Common myeloid progenitor, CD34-positive (primary cell): ENCODE measurements at regions not wholly inside any gene's neighbourhood (a gene's known extent, or its start where the extent isn't known, plus 50 kb on each side); places are given as distances from the start of the nearest gene placed in this dataset.

Experiments used
- CTCF ChIA-PET: fragments of 350-600 bp; sonication (Branson Sonifier 250); formaldehyde crosslinking; loops from one replicate; lab custom pipeline; 2021; ENCODE audit warnings: antibody characterized with exemption; lab: Charles Lee
- POLR2A ChIA-PET: fragments of 350-600 bp; sonication (Branson Sonifier 250); formaldehyde crosslinking; loops from one replicate; lab custom pipeline; 2021; ENCODE audit warnings: antibody characterized with exemption; lab: Charles Lee
- DNase-seq, 3 donors: peaks; one replicate each; pipeline versions ENCODE4 v3.0.0 to v3.0.0-alpha.2; 2013
- H3K27ac ChIP-seq, 2 experiments: 1 replicate in 1 of 2; 2 replicates in 1 of 2; pipeline ENCODE4 v1.7.0; 2013; ENCODE audit warnings: inconsistent platforms in 2 of 2, low read length in 2 of 2, mild to moderate bottlenecking in 2 of 2, low read depth in 1 of 2, moderate library complexity in 1 of 2; ENCODE audit not compliant: severe bottlenecking in 2 of 2, insufficient read depth in 1 of 2, poor library complexity in 1 of 2
- H3K27me3 ChIP-seq, 5 experiments: replicated peaks in 2 of 5; 1 replicate in 3 of 5; 2 replicates in 2 of 5; pipeline versions ENCODE4 v1.6.1 to v1.7.0; 2013; ENCODE audit warnings: low read length in 4 of 5, mild to moderate bottlenecking in 2 of 5, moderate library complexity in 2 of 5, inconsistent platforms in 1 of 5; ENCODE audit not compliant: insufficient read depth in 5 of 5, control insufficient read depth in 4 of 5
- H3K36me3 ChIP-seq, 4 experiments: 1 replicate in 2 of 4; 2 replicates in 2 of 4; pipeline versions ENCODE4 v1.6.1 to v1.7.0; 2013; ENCODE audit warnings: low read length in 3 of 4, control low read depth in 1 of 4, mild to moderate bottlenecking in 1 of 4; ENCODE audit not compliant: control insufficient read depth in 4 of 4, insufficient read depth in 4 of 4
- H3K4me1 ChIP-seq, 4 experiments: 1 replicate in 3 of 4; 2 replicates in 1 of 4; pipeline versions ENCODE4 v1.6.1 to v1.7.1; 2013; ENCODE audit warnings: low read length in 3 of 4, mild to moderate bottlenecking in 3 of 4, control low read depth in 1 of 4, inconsistent platforms in 1 of 4, moderate library complexity in 1 of 4; ENCODE audit not compliant: control insufficient read depth in 4 of 4, insufficient read depth in 4 of 4; ENCODE audit errors: control extremely low read depth in 1 of 4
- H3K4me3 ChIP-seq, 7 experiments: 1 replicate in 4 of 7; 2 replicates in 3 of 7; pipeline versions ENCODE4 v1.5.1 to v1.7.0; 2013; ENCODE audit warnings: mild to moderate bottlenecking in 7 of 7, low read length in 6 of 7, moderate library complexity in 6 of 7, inconsistent platforms in 2 of 7, low read depth in 2 of 7, control low read depth in 1 of 7; ENCODE audit not compliant: insufficient read depth in 4 of 7, control insufficient read depth in 1 of 7; ENCODE audit errors: extremely low read depth in 1 of 7
- H3K9me3 ChIP-seq, 5 experiments: 1 replicate in 4 of 5; 2 replicates in 1 of 5; pipeline versions ENCODE4 v1.6.1 to v1.7.1; 2013; ENCODE audit warnings: low read length in 4 of 5, mild to moderate bottlenecking in 2 of 5, inconsistent platforms in 1 of 5, low read depth in 1 of 5, moderate library complexity in 1 of 5; ENCODE audit not compliant: control insufficient read depth in 4 of 5, insufficient read depth in 2 of 5; ENCODE audit errors: control extremely low read depth in 1 of 5
- WGBS: methylation state at CpG from one replicate; pipeline ENCODE4 v1.1.5; 2013; ENCODE audit not compliant: insufficient coverage; 5-methylcytosine and 5-hydroxymethylcytosine counted together

DNA sequence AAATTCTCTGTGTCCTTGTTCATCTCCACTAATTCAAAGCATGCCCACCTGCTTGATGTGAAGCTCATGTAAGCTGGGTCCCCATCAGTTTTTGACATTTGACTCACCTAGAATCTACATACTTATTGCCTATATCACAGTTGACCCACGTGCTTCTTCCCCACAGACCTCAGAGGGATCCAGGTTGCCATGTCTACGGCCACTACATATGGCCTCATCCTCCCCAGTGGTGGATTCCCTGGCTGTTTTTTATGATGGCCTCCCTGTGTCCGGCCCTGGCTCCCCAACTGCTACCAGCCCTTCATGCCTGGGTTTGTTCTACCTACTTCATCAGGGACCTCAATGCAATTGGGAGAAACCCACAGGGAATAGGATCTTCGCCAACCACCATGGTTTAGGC lies 187.4 kb upstream of the GDF10 start:
- Histone ChIP-seq H3K27me3 (no peaks in the 10 kb centered on the region), H3K4me1 (peaks cover 7 to 23% (median 10%) of the 10 kb centered on the region in 4 experiments), H3K27ac (no peak overlapping the region), H3K36me3 (no peaks in the 10 kb centered on the region), H3K9me3 (no peaks in the 10 kb centered on the region), H3K4me3 (no peak overlapping the region)
- WGBS, result 96% methylated on average over 4 of the region's 4 CpGs
- ChIA-PET CTCF (interaction anchor here (1.0 kb wide), 1 partner anchor 63 kb away, joined by 3 read pairs; no protein-coding TSS in a partner anchor), POLR2A (no interaction called here)
- no peak for DNase-seq

DNA sequence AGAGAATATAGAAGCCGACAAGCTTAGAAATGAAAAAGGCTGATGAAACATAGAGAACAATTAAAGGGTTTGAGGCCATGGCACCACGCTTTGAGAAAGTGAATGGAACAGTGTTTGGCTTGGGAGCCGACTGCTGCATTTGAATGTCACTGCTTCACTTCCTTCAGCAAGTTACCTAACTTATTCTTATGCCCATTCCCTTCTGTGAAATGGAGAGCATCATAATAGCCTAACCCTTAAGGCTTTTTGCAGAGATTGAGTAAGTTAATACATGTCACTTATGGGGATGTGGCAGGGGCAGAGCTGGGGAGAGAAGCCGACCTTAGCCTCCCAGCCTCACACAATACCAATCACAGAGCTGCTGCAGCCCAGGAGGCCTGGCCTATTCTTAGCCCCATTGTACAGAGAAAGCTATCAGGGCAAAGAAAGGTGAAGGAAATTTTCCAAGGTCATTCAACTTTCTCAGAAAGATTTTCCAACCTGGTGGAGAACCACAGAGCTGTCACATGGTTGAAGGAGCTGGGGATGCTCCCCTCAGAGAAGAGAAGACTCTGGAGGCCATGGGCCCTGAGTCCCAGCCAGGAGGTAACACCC lies 186.0 kb upstream of the GDF10 start:
- no peaks in the 10 kb centered on the region for H3K9me3 ChIP-seq
- WGBS, result no CpG with 5 or more reads among the region's 4 CpGs
- no peak overlapping the region for H3K27ac ChIP-seq
- H3K36me3 ChIP-seq, result no peaks in the 10 kb centered on the region
- ChIA-PET CTCF (interaction anchor here (0.6 to 1.1 kb wide), 2 partner anchors 25 to 192 kb away, joined by 3 read pairs; no protein-coding TSS in a partner anchor), POLR2A (no interaction called here)
- H3K4me3 ChIP-seq, result no peak overlapping the region
- no peaks in the 10 kb centered on the region for H3K27me3 ChIP-seq
- peaks cover 7 to 23% (median 10%) of the 10 kb centered on the region in 4 experiments for H3K4me1 ChIP-seq
- DNase-seq, result no peak

- Histone ChIP-seq H3K9me3 (no peaks in the 10 kb centered on the region), H3K27me3 (no peaks in the 10 kb centered on the region), H3K4me1 (peaks cover 7 to 21% (median 10%) of the 10 kb centered on the region in 4 experiments), H3K27ac (no peak overlapping the region), H3K36me3 (no peaks in the 10 kb centered on the region), H3K4me3 (no peak overlapping the region)
- DNase-seq, result no peak
- WGBS, result 98% methylated on average over 6 of the region's 6 CpGs
- POLR2A ChIA-PET, result no interaction called here
- CTCF ChIA-PET, result interaction anchor here (0.6 kb wide), 1 partner anchor 24 kb away, joined by 3 read pairs; no protein-coding TSS in a partner anchor
Observed at GRCh38 chr10:47114680-47115186, 185.3 kb upstream of the GDF10 start.

GRCh38 chr10:47115322-47115721 lies 184.7 kb upstream of the GDF10 start:
- no peak overlapping the region for H3K27ac ChIP-seq
- DNase-seq, result no peak
- 94% methylated on average over 8 of the region's 8 CpGs for WGBS
- H3K4me1 ChIP-seq, result peaks cover 5 to 16% (median 9%) of the 10 kb centered on the region in 4 experiments
- ChIA-PET POLR2A (no interaction called here), CTCF (interaction anchor here (0.6 kb wide), 1 partner anchor 12 kb away, joined by 3 read pairs; no protein-coding TSS in a partner anchor)
- no peaks in the 10 kb centered on the region for H3K36me3 ChIP-seq
- no peak overlapping the region for H3K4me3 ChIP-seq
- H3K27me3 ChIP-seq, result no peaks in the 10 kb centered on the region
- H3K9me3 ChIP-seq, result no peaks in the 10 kb centered on the region

DNA sequence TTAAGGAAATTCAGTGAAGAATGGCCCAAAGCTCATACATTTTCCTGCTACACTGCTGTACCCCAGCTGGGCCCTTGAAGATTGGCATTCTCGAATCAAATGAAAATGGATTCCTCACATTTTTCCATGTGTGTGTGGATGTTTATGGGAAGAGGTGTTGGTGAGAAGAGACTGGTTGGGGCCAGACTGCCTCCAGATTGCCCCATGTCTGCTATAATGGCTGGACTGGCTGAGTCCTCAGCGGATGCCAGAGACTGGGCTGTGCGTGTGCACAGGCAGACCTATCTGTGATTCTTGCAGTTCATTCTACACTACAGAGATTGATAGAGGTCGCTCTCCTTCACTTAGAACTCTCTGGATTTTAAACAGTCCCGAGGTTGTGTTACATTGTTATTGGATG lies 183.6 kb upstream of the GDF10 start:
- H3K27ac ChIP-seq, result no peak overlapping the region
- ChIA-PET POLR2A (no interaction called here), CTCF (no interaction called here)
- WGBS, result 100% methylated on average over 3 of the region's 5 CpGs
- DNase-seq, result no peak
- H3K4me3 ChIP-seq, result no peak overlapping the region
- peaks cover 0 to 4% (median under 1%) of the 10 kb centered on the region in 4 experiments for H3K4me1 ChIP-seq
- no peaks in the 10 kb centered on the region for H3K36me3 ChIP-seq
- no peaks in the 10 kb centered on the region for H3K9me3 ChIP-seq
- no peaks in the 10 kb centered on the region for H3K27me3 ChIP-seq

- Histone ChIP-seq H3K9me3 (no peaks in the 10 kb centered on the region), H3K36me3 (no peaks in the 10 kb centered on the region), H3K4me1 (no peaks in the 10 kb centered on the region), H3K27me3 (no peaks in the 10 kb centered on the region), H3K4me3 (no peak overlapping the region), H3K27ac (no peak overlapping the region)
- ChIA-PET CTCF (no interaction called here), POLR2A (no interaction called here)
- DNase-seq, result no peak
- WGBS, result 96% methylated on average over 3 of the region's 6 CpGs
Observed at GRCh38 chr10:47118326-47118725, 181.7 kb upstream of the GDF10 start.

GRCh38 chr10:47121336-47121735 lies 178.7 kb upstream of the GDF10 start:
- WGBS, result 97% methylated on average over 6 of the region's 7 CpGs
- ChIA-PET CTCF (no interaction called here), POLR2A (no interaction called here)
- no peak for DNase-seq
- Histone ChIP-seq H3K27me3 (peaks cover 0 to 3% (median 0%) of the 10 kb centered on the region in 5 experiments), H3K36me3 (no peaks in the 10 kb centered on the region), H3K27ac (no peak overlapping the region), H3K9me3 (peaks cover 0 to 2% (median 0%) of the 10 kb centered on the region in 5 experiments), H3K4me1 (peaks cover 0 to 4% (median under 1%) of the 10 kb centered on the region in 4 experiments), H3K4me3 (no peak overlapping the region)
